Suprapubic skin (tissue), 4 donors: ENCODE measurements at regions not wholly inside any gene's neighbourhood (a gene's known extent, or its start where the extent isn't known, plus 50 kb on each side); places are given as distances from the start of the nearest gene placed in this dataset.

Experiments
- CTCF ChIP-seq, 2 donors: fragments of 200-600 bp in 1 of 2; fragments of 450-650 bp in 1 of 2; sonication (generic) in 1 of 2; IDR thresholded peaks; one replicate each; pipeline ENCODE4 v1.5.1; 2016 to 2019; ENCODE audit warnings: antibody characterized with exemption in 2 of 2, mild to moderate bottlenecking in 1 of 2, moderate library complexity in 1 of 2
- POLR2A ChIP-seq, 2 donors: fragments of 450-650 bp; IDR thresholded peaks; one replicate each; pipeline ENCODE4 v1.6.1; 2017; ENCODE audit warnings: antibody characterized with exemption in 2 of 2, mild to moderate bottlenecking in 2 of 2, moderate library complexity in 2 of 2
- POLR2AphosphoS5 ChIP-seq, 3 donors: sonication (generic); formaldehyde crosslinking; IDR thresholded peaks; one replicate each; pipeline ENCODE4 v1.6.1; 2017; ENCODE audit warnings: antibody characterized with exemption in 3 of 3

- TF ChIP-seq POLR2A (IDR thresholded peaks at IDR 0.05) (no peak), CTCF (IDR thresholded peaks at IDR 0.05) (no peak), POLR2AphosphoS5 (IDR thresholded peaks at IDR 0.05) (no peak)
Observed at GRCh38 chr11:36890841-36891240, 292.8 kb upstream of the RAG2 start.
